ENCODE measurements at regions not wholly inside any gene's neighbourhood (a gene's known extent, or its start where the extent isn't known, plus 50 kb on each side); places are given as distances from the start of the nearest gene placed in this dataset.
"Not testable (repeated sequence)": the region's sequence is repeated elsewhere in the genome, so short reads cannot be mapped to it uniquely, and the experiment has no call there.

DNA sequence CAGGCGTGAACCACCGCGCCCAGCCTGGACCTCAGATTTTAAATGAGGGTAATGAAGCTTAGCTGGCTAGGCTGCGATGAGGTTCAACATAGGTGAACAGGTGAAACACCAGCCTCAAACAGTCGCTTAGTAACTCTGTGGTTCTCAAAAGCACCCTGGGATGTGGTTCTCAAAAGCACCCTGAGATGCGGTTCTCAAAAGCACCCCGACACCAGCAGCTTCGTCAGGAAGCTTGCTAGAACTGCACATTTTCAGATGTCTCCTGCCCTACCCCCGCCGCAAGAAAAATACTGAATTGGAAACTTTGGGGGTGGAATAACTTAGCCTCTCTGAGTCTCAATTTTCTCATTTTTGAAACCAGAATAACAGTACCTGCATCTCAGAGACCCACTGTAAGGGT lies 86.7 kb upstream of the XYLT1 start:
- H3K36me3 ChIP-seq: no peaks in the 10 kb centered on the region
- H3K9me3 ChIP-seq: no peaks in the 10 kb centered on the region
- TF ChIP-seq, protein P1, sequence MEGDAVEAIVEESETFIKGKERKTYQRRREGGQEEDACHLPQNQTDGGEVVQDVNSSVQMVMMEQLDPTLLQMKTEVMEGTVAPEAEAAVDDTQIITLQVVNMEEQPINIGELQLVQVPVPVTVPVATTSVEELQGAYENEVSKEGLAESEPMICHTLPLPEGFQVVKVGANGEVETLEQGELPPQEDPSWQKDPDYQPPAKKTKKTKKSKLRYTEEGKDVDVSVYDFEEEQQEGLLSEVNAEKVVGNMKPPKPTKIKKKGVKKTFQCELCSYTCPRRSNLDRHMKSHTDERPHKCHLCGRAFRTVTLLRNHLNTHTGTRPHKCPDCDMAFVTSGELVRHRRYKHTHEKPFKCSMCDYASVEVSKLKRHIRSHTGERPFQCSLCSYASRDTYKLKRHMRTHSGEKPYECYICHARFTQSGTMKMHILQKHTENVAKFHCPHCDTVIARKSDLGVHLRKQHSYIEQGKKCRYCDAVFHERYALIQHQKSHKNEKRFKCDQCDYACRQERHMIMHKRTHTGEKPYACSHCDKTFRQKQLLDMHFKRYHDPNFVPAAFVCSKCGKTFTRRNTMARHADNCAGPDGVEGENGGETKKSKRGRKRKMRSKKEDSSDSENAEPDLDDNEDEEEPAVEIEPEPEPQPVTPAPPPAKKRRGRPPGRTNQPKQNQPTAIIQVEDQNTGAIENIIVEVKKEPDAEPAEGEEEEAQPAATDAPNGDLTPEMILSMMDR (IDR thresholded peaks at IDR 0.05): no peak
- ATAC-seq (no peak), DNase-seq (no peak)
- intact Hi-C loops (cut with DNase I): no loop called here
- H3K27me3 ChIP-seq: peaks cover 0 to 27% of the 10 kb centered on the region in 2 donors
- no peaks in the 10 kb centered on the region for H3K4me1 ChIP-seq
- H3K4me3 ChIP-seq: no peak overlapping the region
- H3K27ac ChIP-seq: no peak overlapping the region

- H3K36me3 ChIP-seq: no peaks in the 10 kb centered on the region
- DNase-seq (peak in 1 of 4 donors; percentile 5), ATAC-seq (no peak)
- no peaks in the 10 kb centered on the region for H3K9me3 ChIP-seq
- H3K27me3 ChIP-seq: peaks cover 0 to 24% of the 10 kb centered on the region in 2 donors
- TF ChIP-seq, protein P1 (IDR thresholded peaks at IDR 0.05): peak; percentile 28 to 52
- H3K4me1 ChIP-seq: no peaks in the 10 kb centered on the region
- intact Hi-C loops (cut with DNase I): no loop called here
- no peak overlapping the region for H3K4me3 ChIP-seq
- no peak overlapping the region for H3K27ac ChIP-seq
These were observed 85.7 kb upstream of the XYLT1 start for GRCh38 chr16:17556276-17557052.

DNA sequence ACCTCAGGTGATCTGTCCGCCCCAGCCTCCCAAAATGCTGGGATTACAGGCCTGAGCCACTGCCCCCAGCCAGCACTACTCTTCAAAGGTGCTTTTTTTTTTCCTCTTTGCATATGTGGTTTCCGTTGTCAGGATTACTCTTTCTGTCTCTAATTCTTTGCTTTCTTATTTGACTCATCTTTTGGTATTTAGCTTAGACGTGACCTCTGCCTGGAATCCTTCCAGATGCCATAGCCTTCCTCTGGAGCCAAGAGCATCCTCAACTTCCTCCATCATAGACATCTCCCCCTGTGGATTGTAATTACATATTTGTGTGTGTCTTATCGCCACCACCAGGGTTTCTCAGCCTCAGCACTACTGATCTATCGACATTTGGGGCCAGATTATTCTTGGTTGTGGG lies 84.4 kb upstream of the XYLT1 start:
- H3K36me3 ChIP-seq: no peaks in the 10 kb centered on the region
- no peaks in the 10 kb centered on the region for H3K4me1 ChIP-seq
- no peak overlapping the region for H3K4me3 ChIP-seq
- DNase-seq: no peak
- no peak for ATAC-seq
- H3K27me3 ChIP-seq: peaks cover 0 to 18% of the 10 kb centered on the region in 2 donors
- intact Hi-C loops (cut with DNase I): no loop called here
- H3K27ac ChIP-seq: no peak overlapping the region
- TF ChIP-seq, protein P1 (IDR thresholded peaks at IDR 0.05): no peak
- H3K9me3 ChIP-seq: no peaks in the 10 kb centered on the region

- Histone ChIP-seq H3K4me1 (no peaks in the 10 kb centered on the region), H3K9me3 (no peaks in the 10 kb centered on the region), H3K36me3 (no peaks in the 10 kb centered on the region), H3K27me3 (peaks cover 0 to 6% of the 10 kb centered on the region in 2 donors), H3K4me3 (no peak overlapping the region), H3K27ac (no peak overlapping the region)
- ATAC-seq: no peak
- intact Hi-C loops (cut with DNase I): no loop called here
- DNase-seq: no peak
- TF ChIP-seq, protein P1 (IDR thresholded peaks at IDR 0.05): no peak
These were observed 81.6 kb upstream of the XYLT1 start for GRCh38 chr16:17552351-17552750.

DNA sequence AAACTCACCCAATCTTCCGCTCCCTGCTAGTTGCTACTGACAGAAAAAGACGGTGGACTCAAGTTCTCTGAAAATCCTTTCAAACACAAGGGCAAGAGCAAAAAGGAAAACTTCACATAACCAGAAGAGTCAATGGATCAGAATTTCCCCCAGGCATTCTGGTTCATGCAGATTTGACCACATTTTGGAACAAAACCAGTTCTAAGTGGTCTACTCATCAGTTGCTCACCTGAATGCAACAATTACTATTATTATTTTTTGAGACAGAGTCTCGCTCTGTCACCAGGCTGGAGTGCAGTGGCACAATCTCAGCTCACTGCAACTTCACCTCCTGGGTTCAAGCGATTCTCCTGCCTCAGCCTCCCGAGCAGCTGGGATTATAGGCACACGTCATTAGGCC lies 80.9 kb upstream of the XYLT1 start:
- ATAC-seq; H3K4me3 ChIP-seq; intact Hi-C loops (cut with DNase I); H3K9me3 ChIP-seq; H3K27ac ChIP-seq; H3K4me1 ChIP-seq; DNase-seq; H3K36me3 ChIP-seq; H3K27me3 ChIP-seq: not testable (repeated sequence)

DNA sequence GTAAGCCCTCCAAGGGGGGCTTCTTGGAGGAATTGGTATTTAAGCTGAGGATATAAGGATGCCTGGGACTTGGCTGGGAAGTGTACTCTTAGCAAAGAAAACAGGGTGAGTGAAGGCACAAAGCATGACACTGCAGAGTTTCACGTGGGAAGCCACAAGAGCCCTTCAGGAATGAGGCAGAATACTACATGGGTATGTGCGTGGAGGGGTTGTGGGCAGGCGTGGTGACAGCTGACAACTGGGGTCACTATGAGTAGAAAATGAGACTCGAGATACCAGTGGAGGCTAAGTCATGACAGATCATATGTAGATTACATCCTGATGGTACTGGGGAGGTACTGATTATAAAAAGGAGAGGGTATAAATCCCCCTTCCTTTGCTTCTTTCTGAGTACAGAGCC lies 78.1 kb upstream of the XYLT1 start:
- no peak overlapping the region for H3K4me3 ChIP-seq
- H3K4me1 ChIP-seq: no peaks in the 10 kb centered on the region
- DNase-seq (no peak), ATAC-seq (no peak)
- peaks cover 0 to 6% of the 10 kb centered on the region in 2 donors for H3K27me3 ChIP-seq
- intact Hi-C loops (cut with DNase I): no loop called here
- no peaks in the 10 kb centered on the region for H3K36me3 ChIP-seq
- H3K27ac ChIP-seq: no peak overlapping the region
- TF ChIP-seq, protein P1 (IDR thresholded peaks at IDR 0.05): no peak
- no peaks in the 10 kb centered on the region for H3K9me3 ChIP-seq

Data from left lung (tissue), 4 donors.